SK-N-SH treated with all-trans-retinoic acid at 6 μM for 48 hours (cell line): ENCODE measurements at regions not wholly inside any gene's neighbourhood (a gene's known extent, or its start where the extent isn't known, plus 50 kb on each side); places are given as distances from the start of the nearest gene placed in this dataset.

ENCODE experiments used
- ARNTL ChIP-seq: fragments of 450-650 bp; formaldehyde crosslinking; IDR thresholded peaks from 2 replicates; pipeline ENCODE4 v1.5.0; 2020; ENCODE audit warnings: low read depth, mild to moderate bottlenecking, moderate library complexity, borderline replicate concordance
- CSDC2 ChIP-seq: fragments of 250-450 bp; sonication (Bioruptor Pico); IDR thresholded peaks from 2 replicates; pipeline ENCODE4 v1.5.0; 2020; ENCODE audit warnings: mild to moderate bottlenecking, moderate library complexity
- RARB ChIP-seq: fragments of 250-450 bp; sonication (Bioruptor Pico); IDR thresholded peaks from 2 replicates; pipeline ENCODE4 v1.8.0; 2021; ENCODE audit warnings: mild to moderate bottlenecking, moderate library complexity
- ZFP3 ChIP-seq: fragments of 250-450 bp; sonication (Bioruptor Pico); IDR thresholded peaks from 2 replicates; pipeline ENCODE4 v1.5.0; 2020; ENCODE audit warnings: mild to moderate bottlenecking, moderate library complexity
- TF ChIP-seq, protein P1 (sequence below): fragments of 250-450 bp; sonication (Bioruptor Pico); IDR thresholded peaks from 2 replicates; pipeline ENCODE4 v1.5.0; 2020; ENCODE audit warnings: mild to moderate bottlenecking, moderate library complexity
- TF ChIP-seq, protein P2 (sequence below): fragments of 250-450 bp; sonication (Bioruptor Pico); IDR thresholded peaks from 2 replicates; pipeline ENCODE4 v1.5.1; 2021; ENCODE audit warnings: mild to moderate bottlenecking, moderate library complexity

DNA sequence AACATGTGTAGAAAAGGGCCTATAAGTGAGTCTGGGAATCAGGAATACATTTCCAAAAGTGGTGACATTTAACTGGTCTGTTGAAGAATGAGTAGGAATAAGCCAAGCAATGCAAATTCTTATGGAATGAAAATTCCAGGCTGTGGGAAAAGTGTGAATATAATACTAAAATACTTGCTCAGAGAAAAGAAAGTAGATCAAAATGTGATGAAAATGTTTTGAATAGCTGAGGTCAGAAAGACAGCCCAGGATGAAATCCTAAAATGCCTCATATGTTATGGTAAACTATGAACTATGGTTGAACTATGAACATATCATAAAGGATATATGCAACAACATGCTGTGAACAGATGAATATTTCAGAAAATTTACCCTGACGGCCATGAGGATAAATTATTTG is 688.3 kb upstream of the FAT3 start:
- TF ChIP-seq, protein P1, sequence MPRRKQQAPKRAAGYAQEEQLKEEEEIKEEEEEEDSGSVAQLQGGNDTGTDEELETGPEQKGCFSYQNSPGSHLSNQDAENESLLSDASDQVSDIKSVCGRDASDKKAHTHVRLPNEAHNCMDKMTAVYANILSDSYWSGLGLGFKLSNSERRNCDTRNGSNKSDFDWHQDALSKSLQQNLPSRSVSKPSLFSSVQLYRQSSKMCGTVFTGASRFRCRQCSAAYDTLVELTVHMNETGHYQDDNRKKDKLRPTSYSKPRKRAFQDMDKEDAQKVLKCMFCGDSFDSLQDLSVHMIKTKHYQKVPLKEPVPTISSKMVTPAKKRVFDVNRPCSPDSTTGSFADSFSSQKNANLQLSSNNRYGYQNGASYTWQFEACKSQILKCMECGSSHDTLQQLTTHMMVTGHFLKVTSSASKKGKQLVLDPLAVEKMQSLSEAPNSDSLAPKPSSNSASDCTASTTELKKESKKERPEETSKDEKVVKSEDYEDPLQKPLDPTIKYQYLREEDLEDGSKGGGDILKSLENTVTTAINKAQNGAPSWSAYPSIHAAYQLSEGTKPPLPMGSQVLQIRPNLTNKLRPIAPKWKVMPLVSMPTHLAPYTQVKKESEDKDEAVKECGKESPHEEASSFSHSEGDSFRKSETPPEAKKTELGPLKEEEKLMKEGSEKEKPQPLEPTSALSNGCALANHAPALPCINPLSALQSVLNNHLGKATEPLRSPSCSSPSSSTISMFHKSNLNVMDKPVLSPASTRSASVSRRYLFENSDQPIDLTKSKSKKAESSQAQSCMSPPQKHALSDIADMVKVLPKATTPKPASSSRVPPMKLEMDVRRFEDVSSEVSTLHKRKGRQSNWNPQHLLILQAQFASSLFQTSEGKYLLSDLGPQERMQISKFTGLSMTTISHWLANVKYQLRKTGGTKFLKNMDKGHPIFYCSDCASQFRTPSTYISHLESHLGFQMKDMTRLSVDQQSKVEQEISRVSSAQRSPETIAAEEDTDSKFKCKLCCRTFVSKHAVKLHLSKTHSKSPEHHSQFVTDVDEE = no peak
- no peak for TF ChIP-seq RARB (CRISPR knock-in tag)
- TF ChIP-seq CSDC2 (CRISPR knock-in tag) = no peak
- no peak for TF ChIP-seq ZFP3
- TF ChIP-seq, protein P2, sequence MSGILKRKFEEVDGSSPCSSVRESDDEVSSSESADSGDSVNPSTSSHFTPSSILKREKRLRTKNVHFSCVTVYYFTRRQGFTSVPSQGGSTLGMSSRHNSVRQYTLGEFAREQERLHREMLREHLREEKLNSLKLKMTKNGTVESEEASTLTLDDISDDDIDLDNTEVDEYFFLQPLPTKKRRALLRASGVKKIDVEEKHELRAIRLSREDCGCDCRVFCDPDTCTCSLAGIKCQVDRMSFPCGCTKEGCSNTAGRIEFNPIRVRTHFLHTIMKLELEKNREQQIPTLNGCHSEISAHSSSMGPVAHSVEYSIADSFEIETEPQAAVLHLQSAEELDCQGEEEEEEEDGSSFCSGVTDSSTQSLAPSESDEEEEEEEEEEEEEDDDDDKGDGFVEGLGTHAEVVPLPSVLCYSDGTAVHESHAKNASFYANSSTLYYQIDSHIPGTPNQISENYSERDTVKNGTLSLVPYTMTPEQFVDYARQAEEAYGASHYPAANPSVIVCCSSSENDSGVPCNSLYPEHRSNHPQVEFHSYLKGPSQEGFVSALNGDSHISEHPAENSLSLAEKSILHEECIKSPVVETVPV (CRISPR knock-in tag) = no peak
- no peak for TF ChIP-seq ARNTL (CRISPR knock-in tag)
